ENCODE measurements at regions not wholly inside any gene's neighbourhood (a gene's known extent, or its start where the extent isn't known, plus 50 kb on each side); places are given as distances from the start of the nearest gene placed in this dataset.

GRCh38 chr11:15795378-15795777, 561.0 kb downstream of the SOX6 start:
- DNase-seq (no peak), ATAC-seq (ENCODE audit: low read depth in 2 of 2) (no peak)
- no peaks in the 10 kb centered on the region for H3K36me3 Mint-ChIP-seq
- peaks cover 0 to 9% (median 0%) of the 10 kb centered on the region in 3 donors for H3K27me3 Mint-ChIP-seq
- no peaks in the 10 kb centered on the region for H3K4me1 Mint-ChIP-seq
- H3K27ac Mint-ChIP-seq, result no peak overlapping the region
- peaks cover 4 to 19% (median 9%) of the 10 kb centered on the region in 7 donors for H3K9me3 Mint-ChIP-seq
- H3K4me3 Mint-ChIP-seq, result no peak overlapping the region

GRCh38 chr11:15800111-15800800, 556.1 kb downstream of the SOX6 start:
- DNase-seq, result no peak
- peaks cover 0 to 8% (median under 1%) of the 10 kb centered on the region in 7 donors for H3K9me3 Mint-ChIP-seq

GRCh38 chr11:15801126-15801525, 555.2 kb downstream of the SOX6 start:
- DNase-seq (no peak), ATAC-seq (ENCODE audit: low read depth in 2 of 2) (no peak)
- Mint-ChIP-seq H3K4me1 (no peaks in the 10 kb centered on the region), H3K4me3 (no peak overlapping the region), H3K9me3 (peaks cover 0 to 8% (median 2%) of the 10 kb centered on the region in 7 donors), H3K36me3 (no peaks in the 10 kb centered on the region), H3K27ac (no peak overlapping the region), H3K27me3 (no peaks in the 10 kb centered on the region)

More at GRCh38 chr11:15800111-15800800, 556.1 kb downstream of the SOX6 start:
- H3K27ac Mint-ChIP-seq, result no peak overlapping the region
- H3K4me1 Mint-ChIP-seq, result no peaks in the 10 kb centered on the region
- ATAC-seq (ENCODE audit: low read depth in 2 of 2), result no peak
- no peak overlapping the region for H3K4me3 Mint-ChIP-seq
- no peaks in the 10 kb centered on the region for H3K36me3 Mint-ChIP-seq
- peaks cover 0 to 2% (median 0%) of the 10 kb centered on the region in 3 donors for H3K27me3 Mint-ChIP-seq

GRCh38 chr11:15801616-15802015, 554.7 kb downstream of the SOX6 start:
- Mint-ChIP-seq H3K4me3 (no peak overlapping the region), H3K36me3 (no peaks in the 10 kb centered on the region), H3K27me3 (no peaks in the 10 kb centered on the region), H3K9me3 (peaks cover 0 to 8% (median 2%) of the 10 kb centered on the region in 7 donors), H3K4me1 (no peaks in the 10 kb centered on the region), H3K27ac (no peak overlapping the region)
- ATAC-seq (ENCODE audit: low read depth in 2 of 2) (no peak), DNase-seq (no peak)

GRCh38 chr11:15805726-15806125, 550.6 kb downstream of the SOX6 start:
- DNase-seq (no peak), ATAC-seq (ENCODE audit: low read depth in 2 of 2) (no peak)
- H3K27me3 Mint-ChIP-seq, result no peaks in the 10 kb centered on the region
- peaks cover 0 to 8% (median 3%) of the 10 kb centered on the region in 7 donors for H3K9me3 Mint-ChIP-seq
- H3K36me3 Mint-ChIP-seq, result no peaks in the 10 kb centered on the region
- H3K4me3 Mint-ChIP-seq, result no peak overlapping the region
- H3K4me1 Mint-ChIP-seq, result no peaks in the 10 kb centered on the region
- no peak overlapping the region for H3K27ac Mint-ChIP-seq

- Mint-ChIP-seq H3K36me3 (no peaks in the 10 kb centered on the region), H3K27me3 (no peaks in the 10 kb centered on the region), H3K4me1 (no peaks in the 10 kb centered on the region), H3K9me3 (peaks cover 0 to 8% (median 3%) of the 10 kb centered on the region in 7 donors), H3K4me3 (no peak overlapping the region), H3K27ac (no peak overlapping the region)
- DNase-seq (no peak), ATAC-seq (ENCODE audit: low read depth in 2 of 2) (no peak)
Observed at GRCh38 chr11:15806217-15806616, 550.1 kb downstream of the SOX6 start.

- DNase-seq, result no peak
- no peaks in the 10 kb centered on the region for H3K4me1 Mint-ChIP-seq
- no peaks in the 10 kb centered on the region for H3K27me3 Mint-ChIP-seq
- no peak for ATAC-seq (ENCODE audit: low read depth in 2 of 2)
- H3K36me3 Mint-ChIP-seq, result no peaks in the 10 kb centered on the region
- H3K4me3 Mint-ChIP-seq, result no peak overlapping the region
- H3K27ac Mint-ChIP-seq, result no peak overlapping the region
- peaks cover 0 to 8% (median 3%) of the 10 kb centered on the region in 7 donors for H3K9me3 Mint-ChIP-seq
Observed at GRCh38 chr11:15807827-15808226, 548.5 kb downstream of the SOX6 start.

GRCh38 chr11:15810082-15810481, 546.3 kb downstream of the SOX6 start:
- no peak for DNase-seq

GRCh38 chr11:15810525-15810924, 545.8 kb downstream of the SOX6 start:
- Mint-ChIP-seq H3K9me3 (peaks cover 1 to 10% (median 4%) of the 10 kb centered on the region in 7 donors), H3K4me1 (no peaks in the 10 kb centered on the region), H3K36me3 (no peaks in the 10 kb centered on the region), H3K4me3 (no peak overlapping the region), H3K27ac (no peak overlapping the region), H3K27me3 (peaks cover 0 to 9% (median 3%) of the 10 kb centered on the region in 3 donors)
- ATAC-seq (ENCODE audit: low read depth in 2 of 2) (no peak), DNase-seq (no peak)

More at GRCh38 chr11:15810082-15810481, 546.3 kb downstream of the SOX6 start:
- peaks cover 0 to 5% (median 3%) of the 10 kb centered on the region in 3 donors for H3K27me3 Mint-ChIP-seq
- H3K27ac Mint-ChIP-seq, result no peak overlapping the region
- no peaks in the 10 kb centered on the region for H3K36me3 Mint-ChIP-seq
- no peak for ATAC-seq (ENCODE audit: low read depth in 2 of 2)
- H3K4me1 Mint-ChIP-seq, result no peaks in the 10 kb centered on the region
- no peak overlapping the region for H3K4me3 Mint-ChIP-seq
- H3K9me3 Mint-ChIP-seq, result peaks cover 0 to 10% (median 4%) of the 10 kb centered on the region in 7 donors

GRCh38 chr11:15815246-15816195, 540.8 kb downstream of the SOX6 start:
- DNase-seq (no peak), ATAC-seq (ENCODE audit: low read depth in 2 of 2) (no peak)
- no peaks in the 10 kb centered on the region for H3K36me3 Mint-ChIP-seq
- no peak overlapping the region for H3K4me3 Mint-ChIP-seq
- peaks cover 0 to 11% (median 6%) of the 10 kb centered on the region in 7 donors for H3K9me3 Mint-ChIP-seq
- H3K4me1 Mint-ChIP-seq, result no peaks in the 10 kb centered on the region
- no peak overlapping the region for H3K27ac Mint-ChIP-seq
- peaks cover 8 to 16% (median 10%) of the 10 kb centered on the region in 3 donors for H3K27me3 Mint-ChIP-seq

GRCh38 chr11:15816260-15816871, 540.0 kb downstream of the SOX6 start:
- H3K4me1 Mint-ChIP-seq, result no peaks in the 10 kb centered on the region
- no peak for DNase-seq

GRCh38 chr11:15817001-15817400, 539.3 kb downstream of the SOX6 start:
- ATAC-seq (ENCODE audit: low read depth in 2 of 2) (no peak), DNase-seq (no peak)
- Mint-ChIP-seq H3K27me3 (peaks cover 10 to 16% (median 16%) of the 10 kb centered on the region in 3 donors), H3K4me1 (no peaks in the 10 kb centered on the region), H3K27ac (no peak overlapping the region), H3K36me3 (no peaks in the 10 kb centered on the region), H3K4me3 (no peak overlapping the region), H3K9me3 (peaks cover 0 to 16% (median 9%) of the 10 kb centered on the region in 7 donors)

More at GRCh38 chr11:15816260-15816871, 540.0 kb downstream of the SOX6 start:
- Mint-ChIP-seq H3K9me3 (peaks cover 0 to 14% (median 6%) of the 10 kb centered on the region in 7 donors), H3K36me3 (no peaks in the 10 kb centered on the region), H3K27ac (no peak overlapping the region), H3K4me3 (no peak overlapping the region), H3K27me3 (peaks cover 10 to 16% (median 12%) of the 10 kb centered on the region in 3 donors)
- no peak for ATAC-seq (ENCODE audit: low read depth in 2 of 2)

GRCh38 chr11:15818132-15818842, 538.1 kb downstream of the SOX6 start:
- Mint-ChIP-seq H3K4me1 (no peaks in the 10 kb centered on the region), H3K4me3 (no peak overlapping the region), H3K36me3 (no peaks in the 10 kb centered on the region), H3K27ac (no peak overlapping the region), H3K27me3 (peaks cover 10 to 17% (median 16%) of the 10 kb centered on the region in 3 donors), H3K9me3 (peaks cover 0 to 14% (median 10%) of the 10 kb centered on the region in 7 donors)
- DNase-seq (no peak), ATAC-seq (ENCODE audit: low read depth in 2 of 2) (no peak)
